Progenitor cell of endocrine pancreas (in vitro differentiated cells): ENCODE measurements at regions not wholly inside any gene's neighbourhood (a gene's known extent, or its start where the extent isn't known, plus 50 kb on each side); places are given as distances from the start of the nearest gene placed in this dataset.
A peak's percentile ranks its signal among the peaks of the same experiment; 100 is the strongest.
"Not testable (repeated sequence)": the region's sequence is repeated elsewhere in the genome, so short reads cannot be mapped to it uniquely, and the experiment has no call there.

Experiments used
- DNase-seq: peaks from one replicate; pipeline ENCODE4 v3.0.0; 2021; ENCODE audit warnings: low spot score; ENCODE audit not compliant: unreplicated experiment
- H3K27ac Mint-ChIP-seq: 2 replicates; pipeline ENCODE4 v1.8.0; 2021; ENCODE audit warnings: mild to moderate bottlenecking, moderate library complexity, mixed read lengths
- H3K27me3 Mint-ChIP-seq: 2 replicates; pipeline ENCODE4 v1.8.0; 2021; ENCODE audit warnings: mixed read lengths
- H3K36me3 Mint-ChIP-seq: 2 replicates; pipeline ENCODE4 v1.8.0; 2022; ENCODE audit warnings: mixed read lengths; ENCODE audit not compliant: insufficient read depth
- H3K4me1 Mint-ChIP-seq: 2 replicates; pipeline ENCODE4 v1.8.0; 2021; ENCODE audit warnings: low read depth, mixed read lengths
- H3K4me3 Mint-ChIP-seq: 2 replicates; pipeline ENCODE4 v1.8.0; 2021; ENCODE audit warnings: low read depth, mild to moderate bottlenecking, moderate library complexity, mixed read lengths
- H3K9me3 Mint-ChIP-seq: 2 replicates; pipeline ENCODE4 v1.8.0; 2021; ENCODE audit warnings: low read depth, mixed read lengths
- CTCF ChIP-seq: fragments of 200-600 bp; sonication (generic); IDR thresholded peaks from one replicate; pipeline ENCODE4 v1.5.0; 2021; ENCODE audit warnings: antibody characterized with exemption, mild to moderate bottlenecking; ENCODE audit not compliant: unreplicated experiment

GRCh38 chr10:33022691-33023090 is 64.7 kb upstream of the ITGB1 start:
- no peak overlapping the region for H3K4me3 Mint-ChIP-seq
- H3K4me1 Mint-ChIP-seq, result peaks cover 2% of the 10 kb centered on the region
- no peak overlapping the region for H3K27ac Mint-ChIP-seq
- peaks cover 9% of the 10 kb centered on the region for H3K27me3 Mint-ChIP-seq
- H3K9me3 Mint-ChIP-seq, result no peaks in the 10 kb centered on the region
- DNase-seq, result no peak
- no peaks in the 10 kb centered on the region for H3K36me3 Mint-ChIP-seq
- TF ChIP-seq CTCF, result no peak

GRCh38 chr10:33022090-33022489 is 64.1 kb upstream of the ITGB1 start:
- TF ChIP-seq CTCF, result no peak
- H3K4me1 Mint-ChIP-seq, result peaks cover 2% of the 10 kb centered on the region
- H3K4me3 Mint-ChIP-seq, result no peak overlapping the region
- H3K27me3 Mint-ChIP-seq, result peaks cover 9% of the 10 kb centered on the region
- H3K36me3 Mint-ChIP-seq, result no peaks in the 10 kb centered on the region
- no peaks in the 10 kb centered on the region for H3K9me3 Mint-ChIP-seq
- no peak for DNase-seq
- no peak overlapping the region for H3K27ac Mint-ChIP-seq

GRCh38 chr10:33016988-33017387 is 59.0 kb upstream of the ITGB1 start:
- TF ChIP-seq CTCF, result no peak
- no peak for DNase-seq
- Mint-ChIP-seq H3K4me3 (no peak overlapping the region), H3K27ac (no peak overlapping the region), H3K9me3 (no peaks in the 10 kb centered on the region), H3K27me3 (no peaks in the 10 kb centered on the region), H3K36me3 (no peaks in the 10 kb centered on the region), H3K4me1 (peaks cover 5% of the 10 kb centered on the region)

- Mint-ChIP-seq H3K27me3 (no peaks in the 10 kb centered on the region), H3K4me1 (peaks cover 6% of the 10 kb centered on the region), H3K36me3 (no peaks in the 10 kb centered on the region), H3K4me3 (no peak overlapping the region), H3K27ac (peak overlapping the region; percentile 51), H3K9me3 (no peaks in the 10 kb centered on the region)
- no peak for DNase-seq
- TF ChIP-seq CTCF, result no peak
These were observed 57.9 kb upstream of the ITGB1 start for GRCh38 chr10:33015761-33016547.

- H3K4me3 Mint-ChIP-seq, H3K27ac Mint-ChIP-seq, H3K27me3 Mint-ChIP-seq, DNase-seq, H3K36me3 Mint-ChIP-seq, H3K9me3 Mint-ChIP-seq: not testable (repeated sequence)
- peaks cover 23% of the 10 kb centered on the region for H3K4me1 Mint-ChIP-seq
These were observed 55.3 kb upstream of the ITGB1 start for GRCh38 chr10:33013331-33013730.

- TF ChIP-seq CTCF, result no peak
- Mint-ChIP-seq H3K9me3 (no peaks in the 10 kb centered on the region), H3K36me3 (no peaks in the 10 kb centered on the region), H3K27ac (no peak overlapping the region), H3K4me3 (no peak overlapping the region), H3K4me1 (peaks cover 23% of the 10 kb centered on the region), H3K27me3 (peaks cover 4% of the 10 kb centered on the region)
- DNase-seq, result no peak
These were observed 54.3 kb upstream of the ITGB1 start for GRCh38 chr10:33012306-33012705.
